Tibial nerve (tissue), 4 donors: ENCODE measurements at regions not wholly inside any gene's neighbourhood (a gene's known extent, or its start where the extent isn't known, plus 50 kb on each side); places are given as distances from the start of the nearest gene placed in this dataset.
A peak's percentile ranks its signal among the peaks of the same experiment; 100 is the strongest.

ENCODE experiments used
- DNase-seq, 2 donors: peaks; one replicate each; pipeline ENCODE4 v3.0.0-alpha.2; 2019; ENCODE audit warnings: low spot score in 2 of 2
- H3K27ac ChIP-seq, 4 donors: fragments of 200-600 bp; sonication (generic) in 3 of 4; one replicate each; pipeline ENCODE4 v1.5.1; 2017 to 2019; ENCODE audit warnings: mild to moderate bottlenecking in 1 of 4
- H3K27me3 ChIP-seq, 2 donors: fragments of 200-600 bp; sonication (generic) in 1 of 2; one replicate each; pipeline versions ENCODE4 v1.5.1 to v1.6.0; 2017 to 2019
- H3K36me3 ChIP-seq, 3 donors: fragments of 200-600 bp; sonication (generic); one replicate each; pipeline ENCODE4 v1.5.1; 2018 to 2019
- H3K4me1 ChIP-seq, 4 donors: fragments of 200-600 bp; sonication (generic) in 3 of 4; one replicate each; pipeline ENCODE4 v1.5.1; 2017 to 2019
- H3K4me3 ChIP-seq, 4 donors: fragments of 200-600 bp; sonication (generic) in 3 of 4; one replicate each; pipeline ENCODE4 v1.5.1; 2017 to 2019; ENCODE audit warnings: mild to moderate bottlenecking in 1 of 4, moderate library complexity in 1 of 4
- H3K9me3 ChIP-seq, 4 donors: fragments of 200-600 bp; sonication (generic) in 3 of 4; one replicate each; pipeline ENCODE4 v1.5.1; 2017 to 2019
- CTCF ChIP-seq, 5 experiments: fragments of 200-600 bp in 3 of 5; fragments of 450-650 bp in 2 of 5; sonication (generic) in 3 of 5; IDR thresholded peaks; one replicate each; pipeline ENCODE4 v1.5.1; 2016 to 2019; ENCODE audit warnings: antibody characterized with exemption in 5 of 5, mild to moderate bottlenecking in 3 of 5, moderate library complexity in 2 of 5
- EP300 ChIP-seq, 2 donors: sonication (generic); formaldehyde crosslinking; IDR thresholded peaks; one replicate each; pipeline ENCODE4 v1.6.1; 2017; ENCODE audit warnings: antibody characterized with exemption in 2 of 2, mild to moderate bottlenecking in 1 of 2
- POLR2A ChIP-seq, 2 donors: fragments of 450-650 bp; IDR thresholded peaks; one replicate each; pipeline ENCODE4 v1.6.1; 2017; ENCODE audit warnings: antibody characterized with exemption in 2 of 2, mild to moderate bottlenecking in 2 of 2, moderate library complexity in 2 of 2
- WGBS, 2 donors: methylation state at CpG; one replicate each; pipeline ENCODE4 v1.1.5; 2018; 5-methylcytosine and 5-hydroxymethylcytosine counted together

GRCh38 chr5:74326571-74327338 is 313.8 kb downstream of the ENC1 start:
- Histone ChIP-seq H3K4me3 (no peak overlapping the region), H3K27me3 (no peaks in the 10 kb centered on the region), H3K27ac (no peak overlapping the region), H3K9me3 (no peaks in the 10 kb centered on the region), H3K36me3 (no peaks in the 10 kb centered on the region), H3K4me1 (no peaks in the 10 kb centered on the region)
- TF ChIP-seq CTCF (IDR thresholded peaks at IDR 0.05) (no peak), EP300 (IDR thresholded peaks at IDR 0.05) (no peak), POLR2A (IDR thresholded peaks at IDR 0.05) (no peak)
- peak in 1 of 2 donors; percentile 12 for DNase-seq
- WGBS, 2 donors: 76% methylated on average over 6 of the region's 6 CpGs

GRCh38 chr5:74325866-74326265 is 314.7 kb downstream of the ENC1 start:
- Histone ChIP-seq H3K4me1 (no peaks in the 10 kb centered on the region), H3K27ac (no peak overlapping the region), H3K9me3 (no peaks in the 10 kb centered on the region), H3K36me3 (no peaks in the 10 kb centered on the region), H3K4me3 (no peak overlapping the region), H3K27me3 (no peaks in the 10 kb centered on the region)
- WGBS, 2 donors: 86% methylated on average over 2 of the region's 2 CpGs
- no peak for TF ChIP-seq EP300 (IDR thresholded peaks at IDR 0.05)
- TF ChIP-seq POLR2A (IDR thresholded peaks at IDR 0.05): no peak
- no peak for TF ChIP-seq CTCF (IDR thresholded peaks at IDR 0.05)
- no peak for DNase-seq

- Histone ChIP-seq H3K9me3 (no peaks in the 10 kb centered on the region), H3K36me3 (no peaks in the 10 kb centered on the region), H3K4me3 (no peak overlapping the region), H3K27ac (no peak overlapping the region), H3K4me1 (no peaks in the 10 kb centered on the region), H3K27me3 (no peaks in the 10 kb centered on the region)
- TF ChIP-seq CTCF (IDR thresholded peaks at IDR 0.05): no peak
- no peak for TF ChIP-seq POLR2A (IDR thresholded peaks at IDR 0.05)
- no peak for TF ChIP-seq EP300 (IDR thresholded peaks at IDR 0.05)
- 84% methylated on average over 4 of the region's 4 CpGs for WGBS, 2 donors
- no peak for DNase-seq
Measured at GRCh38 chr5:74324556-74324955, 316.0 kb downstream of the ENC1 start.

GRCh38 chr5:74322944-74323343 is 317.6 kb downstream of the ENC1 start:
- WGBS, 2 donors: 62 to 75% methylated on average over 3 of the region's 3 CpGs
- no peak for TF ChIP-seq EP300 (IDR thresholded peaks at IDR 0.05)
- no peak for TF ChIP-seq CTCF (IDR thresholded peaks at IDR 0.05)
- no peak for TF ChIP-seq POLR2A (IDR thresholded peaks at IDR 0.05)
- no peak overlapping the region for H3K4me3 ChIP-seq
- H3K9me3 ChIP-seq: no peaks in the 10 kb centered on the region
- H3K36me3 ChIP-seq: no peaks in the 10 kb centered on the region
- H3K27me3 ChIP-seq: no peaks in the 10 kb centered on the region
- no peak for DNase-seq
- H3K4me1 ChIP-seq: no peaks in the 10 kb centered on the region
- no peak overlapping the region for H3K27ac ChIP-seq

- Histone ChIP-seq H3K27me3 (no peaks in the 10 kb centered on the region), H3K4me1 (no peaks in the 10 kb centered on the region), H3K27ac (no peak overlapping the region), H3K4me3 (no peak overlapping the region), H3K9me3 (no peaks in the 10 kb centered on the region), H3K36me3 (no peaks in the 10 kb centered on the region)
- TF ChIP-seq EP300 (IDR thresholded peaks at IDR 0.05): no peak
- TF ChIP-seq POLR2A (IDR thresholded peaks at IDR 0.05): no peak
- TF ChIP-seq CTCF (IDR thresholded peaks at IDR 0.05): no peak
- DNase-seq: no peak
- 59 to 74% methylated on average over 2 of the region's 2 CpGs for WGBS, 2 donors
Measured at GRCh38 chr5:74322191-74322590, 318.3 kb downstream of the ENC1 start.
